ENCODE measurements at regions not wholly inside any gene's neighbourhood (a gene's known extent, or its start where the extent isn't known, plus 50 kb on each side); places are given as distances from the start of the nearest gene placed in this dataset.

DNA sequence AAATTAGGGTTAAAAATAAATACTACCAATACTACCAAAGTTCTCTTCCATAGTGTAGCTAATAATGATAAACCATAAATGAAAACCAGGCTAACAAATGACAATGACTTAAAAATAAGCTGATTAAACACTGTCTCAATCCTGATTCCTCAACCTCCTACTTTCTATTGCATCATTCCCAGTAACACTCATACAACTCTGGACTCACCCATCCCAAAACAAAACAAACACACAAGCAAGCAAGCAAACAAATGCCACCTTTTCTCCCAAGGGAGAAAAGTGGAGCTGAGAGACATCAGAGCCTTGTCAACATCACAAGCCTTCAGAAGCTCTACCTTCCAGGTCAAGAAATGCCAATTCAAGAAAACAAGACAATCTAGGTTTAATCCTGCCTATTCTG lies 620.7 kb downstream of the NYAP2 start:
- Mint-ChIP-seq H3K36me3 (no peaks in the 10 kb centered on the region), H3K4me3 (no peak overlapping the region), H3K9me3 (peaks cover 0 to 6% (median 3%) of the 10 kb centered on the region in 8 donors), H3K27ac (no peak overlapping the region), H3K27me3 (peaks cover 2 to 7% of the 10 kb centered on the region in 2 donors), H3K4me1 (no peaks in the 10 kb centered on the region)
- intact Hi-C loops (cut with micrococcal nuclease), result no loop called here
- no peak overlapping the region for H3K27ac ChIP-seq (ENCODE audit: low read depth, low read length)
- no peaks in the 10 kb centered on the region for H3K27me3 ChIP-seq (ENCODE audit: insufficient read depth, low read length)
- H3K9me3 ChIP-seq (ENCODE audit: control insufficient read depth in 1 of 2, low read length in 2 of 2), result no peaks in the 10 kb centered on the region
- DNase-seq, result no peak
- CTCF ChIA-PET (ENCODE audit: partially characterized antibody), result no interaction called here
- POLR2A ChIA-PET (ENCODE audit: partially characterized antibody), result no interaction called here
- H3K36me3 ChIP-seq (ENCODE audit: insufficient read depth, low read length), result no peaks in the 10 kb centered on the region
- no peaks in the 10 kb centered on the region for H3K4me1 ChIP-seq (ENCODE audit: insufficient read depth, low read length)
- no peak overlapping the region for H3K4me3 ChIP-seq (ENCODE audit: low read length in 2 of 2)

- no peak overlapping the region for H3K4me3 Mint-ChIP-seq
- H3K4me1 Mint-ChIP-seq, result no peaks in the 10 kb centered on the region
- intact Hi-C loops (cut with micrococcal nuclease), result no loop called here
- DNase-seq, result no peak
- CTCF ChIA-PET (ENCODE audit: partially characterized antibody), result no interaction called here
- H3K4me1 ChIP-seq (ENCODE audit: insufficient read depth, low read length), result no peaks in the 10 kb centered on the region
- H3K36me3 Mint-ChIP-seq, result no peaks in the 10 kb centered on the region
- no peaks in the 10 kb centered on the region for H3K9me3 ChIP-seq (ENCODE audit: control insufficient read depth in 1 of 2, low read length in 2 of 2)
- H3K27me3 Mint-ChIP-seq, result peaks cover 2 to 3% of the 10 kb centered on the region in 2 donors
- H3K27ac ChIP-seq (ENCODE audit: low read depth, low read length), result no peak overlapping the region
- no peak overlapping the region for H3K27ac Mint-ChIP-seq
- no peaks in the 10 kb centered on the region for H3K27me3 ChIP-seq (ENCODE audit: insufficient read depth, low read length)
- H3K9me3 Mint-ChIP-seq, result peaks cover 0 to 6% (median 3%) of the 10 kb centered on the region in 8 donors
- no peaks in the 10 kb centered on the region for H3K36me3 ChIP-seq (ENCODE audit: insufficient read depth, low read length)
- no peak overlapping the region for H3K4me3 ChIP-seq (ENCODE audit: low read length in 2 of 2)
- POLR2A ChIA-PET (ENCODE audit: partially characterized antibody), result no interaction called here
Observed at GRCh38 chr2:226018641-226019040, 619.1 kb downstream of the NYAP2 start.

DNA sequence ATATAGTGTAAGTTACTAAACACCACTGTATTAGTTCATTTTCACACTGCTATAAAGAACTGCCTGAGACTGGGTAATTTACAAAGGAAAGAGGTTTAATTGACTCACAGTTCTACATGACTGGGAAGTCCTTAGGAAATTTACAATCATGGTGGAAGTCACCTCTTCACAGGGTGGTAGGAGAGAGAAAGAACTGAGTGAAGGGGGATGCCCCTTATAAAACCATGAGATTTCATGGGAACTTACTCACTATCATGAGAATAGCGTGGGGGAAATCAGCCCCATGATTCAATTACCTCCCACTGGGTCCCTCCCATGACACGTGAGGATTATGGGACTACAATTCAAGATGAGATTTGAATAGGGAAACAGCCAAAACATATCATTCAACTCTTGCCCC lies 618.0 kb downstream of the NYAP2 start:
- intact Hi-C loops (cut with micrococcal nuclease), result no loop called here

GRCh38 chr2:226017107-226017506 lies 617.6 kb downstream of the NYAP2 start:
- no peaks in the 10 kb centered on the region for H3K36me3 Mint-ChIP-seq
- no peak overlapping the region for H3K27ac Mint-ChIP-seq
- H3K27me3 Mint-ChIP-seq, result peaks cover 2% of the 10 kb centered on the region in 2 donors
- ChIA-PET POLR2A (ENCODE audit: partially characterized antibody) (no interaction called here), CTCF (ENCODE audit: partially characterized antibody) (no interaction called here)
- no peaks in the 10 kb centered on the region for H3K4me1 Mint-ChIP-seq
- H3K9me3 Mint-ChIP-seq, result peaks cover 0 to 6% (median 3%) of the 10 kb centered on the region in 8 donors
- H3K4me3 ChIP-seq (ENCODE audit: low read length in 2 of 2), result no peak overlapping the region
- H3K27ac ChIP-seq (ENCODE audit: low read depth, low read length), result no peak overlapping the region
- H3K27me3 ChIP-seq (ENCODE audit: insufficient read depth, low read length), result no peaks in the 10 kb centered on the region
- H3K4me1 ChIP-seq (ENCODE audit: insufficient read depth, low read length), result no peaks in the 10 kb centered on the region
- no peaks in the 10 kb centered on the region for H3K9me3 ChIP-seq (ENCODE audit: control insufficient read depth in 1 of 2, low read length in 2 of 2)
- no peak for DNase-seq
- intact Hi-C loops (cut with micrococcal nuclease), result no loop called here
- H3K36me3 ChIP-seq (ENCODE audit: insufficient read depth, low read length), result no peaks in the 10 kb centered on the region
- H3K4me3 Mint-ChIP-seq, result no peak overlapping the region

More for the DNA sequence above, 618.0 kb downstream of the NYAP2 start:
- no peak for DNase-seq
- H3K27me3 Mint-ChIP-seq, result peaks cover 2% of the 10 kb centered on the region in 2 donors
- no peaks in the 10 kb centered on the region for H3K36me3 Mint-ChIP-seq
- no peak overlapping the region for H3K27ac ChIP-seq (ENCODE audit: low read depth, low read length)
- peaks cover 0 to 6% (median 3%) of the 10 kb centered on the region in 8 donors for H3K9me3 Mint-ChIP-seq
- H3K4me1 ChIP-seq (ENCODE audit: insufficient read depth, low read length), result no peaks in the 10 kb centered on the region
- H3K4me3 ChIP-seq (ENCODE audit: low read length in 2 of 2), result no peak overlapping the region
- no peaks in the 10 kb centered on the region for H3K4me1 Mint-ChIP-seq
- H3K36me3 ChIP-seq (ENCODE audit: insufficient read depth, low read length), result no peaks in the 10 kb centered on the region
- H3K27ac Mint-ChIP-seq, result no peak overlapping the region
- CTCF ChIA-PET (ENCODE audit: partially characterized antibody), result no interaction called here
- no peaks in the 10 kb centered on the region for H3K9me3 ChIP-seq (ENCODE audit: control insufficient read depth in 1 of 2, low read length in 2 of 2)
- H3K27me3 ChIP-seq (ENCODE audit: insufficient read depth, low read length), result no peaks in the 10 kb centered on the region
- H3K4me3 Mint-ChIP-seq, result no peak overlapping the region
- POLR2A ChIA-PET (ENCODE audit: partially characterized antibody), result no interaction called here

GRCh38 chr2:226011716-226012450 lies 612.4 kb downstream of the NYAP2 start:
- no peak for DNase-seq
- peaks cover 0 to 3% (median 0%) of the 10 kb centered on the region in 8 donors for H3K9me3 Mint-ChIP-seq
- Histone ChIP-seq H3K27me3 (ENCODE audit: insufficient read depth, low read length) (no peaks in the 10 kb centered on the region), H3K27ac (ENCODE audit: low read depth, low read length) (no peak overlapping the region), H3K9me3 (ENCODE audit: control insufficient read depth in 1 of 2, low read length in 2 of 2) (no peaks in the 10 kb centered on the region), H3K4me1 (ENCODE audit: insufficient read depth, low read length) (no peaks in the 10 kb centered on the region), H3K36me3 (ENCODE audit: insufficient read depth, low read length) (no peaks in the 10 kb centered on the region), H3K4me3 (ENCODE audit: low read length in 2 of 2) (no peak overlapping the region)
- H3K27me3 Mint-ChIP-seq, result peaks cover 3 to 4% of the 10 kb centered on the region in 2 donors
- no peak overlapping the region for H3K4me3 Mint-ChIP-seq
- H3K27ac Mint-ChIP-seq, result no peak overlapping the region
- ChIA-PET POLR2A (ENCODE audit: partially characterized antibody) (no interaction called here), CTCF (ENCODE audit: partially characterized antibody) (no interaction called here)
- H3K4me1 Mint-ChIP-seq, result no peaks in the 10 kb centered on the region
- intact Hi-C loops (cut with micrococcal nuclease), result no loop called here
- H3K36me3 Mint-ChIP-seq, result no peaks in the 10 kb centered on the region

GRCh38 chr2:226002438-226002837 lies 602.9 kb downstream of the NYAP2 start:
- POLR2A ChIA-PET (ENCODE audit: partially characterized antibody), result no interaction called here
- H3K9me3 Mint-ChIP-seq, result peaks cover 0 to under 1% (median 0%) of the 10 kb centered on the region in 8 donors

GRCh38 chr2:226001716-226002115 lies 602.2 kb downstream of the NYAP2 start:
- H3K36me3 ChIP-seq (ENCODE audit: insufficient read depth, low read length), result no peaks in the 10 kb centered on the region
- no peaks in the 10 kb centered on the region for H3K27me3 Mint-ChIP-seq
- intact Hi-C loops (cut with micrococcal nuclease), result no loop called here
- H3K27ac ChIP-seq (ENCODE audit: low read depth, low read length), result no peak overlapping the region
- H3K36me3 Mint-ChIP-seq, result no peaks in the 10 kb centered on the region
- H3K27me3 ChIP-seq (ENCODE audit: insufficient read depth, low read length), result no peaks in the 10 kb centered on the region
- H3K4me1 Mint-ChIP-seq, result no peaks in the 10 kb centered on the region
- DNase-seq, result no peak
- peaks cover 0 to 2% (median 0%) of the 10 kb centered on the region in 8 donors for H3K9me3 Mint-ChIP-seq
- H3K4me3 ChIP-seq (ENCODE audit: low read length in 2 of 2), result no peak overlapping the region
- CTCF ChIA-PET (ENCODE audit: partially characterized antibody), result no interaction called here
- no peak overlapping the region for H3K4me3 Mint-ChIP-seq
- no peak overlapping the region for H3K27ac Mint-ChIP-seq
- H3K9me3 ChIP-seq (ENCODE audit: control insufficient read depth in 1 of 2, low read length in 2 of 2), result no peaks in the 10 kb centered on the region
- H3K4me1 ChIP-seq (ENCODE audit: insufficient read depth, low read length), result no peaks in the 10 kb centered on the region
- POLR2A ChIA-PET (ENCODE audit: partially characterized antibody), result no interaction called here

More at GRCh38 chr2:226002438-226002837, 602.9 kb downstream of the NYAP2 start:
- Histone ChIP-seq H3K4me3 (ENCODE audit: low read length in 2 of 2) (no peak overlapping the region), H3K27me3 (ENCODE audit: insufficient read depth, low read length) (no peaks in the 10 kb centered on the region), H3K27ac (ENCODE audit: low read depth, low read length) (no peak overlapping the region), H3K36me3 (ENCODE audit: insufficient read depth, low read length) (no peaks in the 10 kb centered on the region), H3K4me1 (ENCODE audit: insufficient read depth, low read length) (no peaks in the 10 kb centered on the region), H3K9me3 (ENCODE audit: control insufficient read depth in 1 of 2, low read length in 2 of 2) (no peaks in the 10 kb centered on the region)
- intact Hi-C loops (cut with micrococcal nuclease), result no loop called here
- no peaks in the 10 kb centered on the region for H3K27me3 Mint-ChIP-seq
- H3K4me3 Mint-ChIP-seq, result no peak overlapping the region
- no peak for DNase-seq
- CTCF ChIA-PET (ENCODE audit: partially characterized antibody), result no interaction called here
- no peaks in the 10 kb centered on the region for H3K36me3 Mint-ChIP-seq
- H3K27ac Mint-ChIP-seq, result no peak overlapping the region
- no peaks in the 10 kb centered on the region for H3K4me1 Mint-ChIP-seq
